ENCODE measurements at regions not wholly inside any gene's neighbourhood (a gene's known extent, or its start where the extent isn't known, plus 50 kb on each side); places are given as distances from the start of the nearest gene placed in this dataset.

DNA sequence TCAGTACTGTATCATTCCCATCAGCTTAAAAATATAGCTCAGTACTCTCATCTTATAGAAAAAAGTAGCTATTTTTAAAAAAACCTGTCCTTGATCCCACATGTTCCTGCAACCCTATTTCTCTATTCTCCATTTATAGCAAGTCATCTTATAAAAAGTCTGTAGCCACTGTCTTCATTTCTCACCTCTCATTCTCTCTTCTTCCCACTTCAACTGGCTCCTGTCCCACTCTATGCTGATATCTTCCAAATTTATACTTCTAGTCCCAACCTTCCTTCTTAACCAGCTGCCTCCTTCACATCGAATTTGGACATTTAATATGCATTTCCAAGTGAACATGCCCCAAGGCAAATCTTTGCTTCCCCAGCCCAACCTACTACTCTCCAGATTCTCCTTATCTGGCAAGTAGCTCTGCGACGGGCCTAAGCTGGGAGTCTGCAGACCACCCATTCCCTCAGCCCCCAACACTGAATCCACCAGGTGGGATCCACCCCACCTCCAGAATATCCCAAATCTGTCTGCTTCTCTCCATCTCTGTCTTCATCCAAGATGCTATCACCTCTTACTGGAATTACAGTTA lies 52.0 kb upstream of the TANC2 start:
- H3K9ac ChIP-seq (ENCODE audit: low read length): no peak overlapping the region
- H3K4me3 ChIP-seq (ENCODE audit: low read length): no peak overlapping the region
- H3K9me3 ChIP-seq (ENCODE audit: control insufficient read depth, low read depth, low read length): no peaks in the 10 kb centered on the region
- no peaks in the 10 kb centered on the region for H3K27me3 ChIP-seq (ENCODE audit: control insufficient read depth, insufficient read depth, low read length)
- no peaks in the 10 kb centered on the region for H3K36me3 ChIP-seq (ENCODE audit: control insufficient read depth, low read depth, low read length)
- no peak overlapping the region for H3K27ac ChIP-seq (ENCODE audit: low read length)
- H3K4me1 ChIP-seq (ENCODE audit: control insufficient read depth, low read depth, low read length): no peaks in the 10 kb centered on the region

DNA sequence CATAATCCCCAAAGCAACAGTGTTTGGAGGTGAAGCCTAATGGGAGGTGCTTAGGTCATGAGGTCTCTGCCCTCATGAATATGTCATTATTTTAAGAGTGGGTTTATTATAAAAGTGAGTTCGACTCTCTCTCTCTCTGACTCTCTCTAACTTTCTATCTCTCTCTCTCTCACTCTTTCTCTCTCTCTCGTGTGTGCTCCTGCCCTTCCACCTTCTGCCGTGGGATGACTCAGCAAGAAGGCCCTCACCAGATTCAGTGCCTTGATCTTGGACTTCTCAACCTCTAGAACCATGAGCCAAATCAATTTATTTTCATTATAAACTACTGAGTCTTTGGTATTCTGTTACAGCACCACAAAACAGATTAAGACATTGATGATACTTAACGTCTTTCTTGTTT lies 53.7 kb upstream of the TANC2 start:
- Histone ChIP-seq H3K9ac (ENCODE audit: low read length) (no peak overlapping the region), H3K27ac (ENCODE audit: low read length) (no peak overlapping the region), H3K36me3 (ENCODE audit: control insufficient read depth, low read depth, low read length) (no peaks in the 10 kb centered on the region), H3K9me3 (ENCODE audit: control insufficient read depth, low read depth, low read length) (no peaks in the 10 kb centered on the region), H3K4me1 (ENCODE audit: control insufficient read depth, low read depth, low read length) (no peaks in the 10 kb centered on the region), H3K27me3 (ENCODE audit: control insufficient read depth, insufficient read depth, low read length) (no peaks in the 10 kb centered on the region), H3K4me3 (ENCODE audit: low read length) (no peak overlapping the region)

DNA sequence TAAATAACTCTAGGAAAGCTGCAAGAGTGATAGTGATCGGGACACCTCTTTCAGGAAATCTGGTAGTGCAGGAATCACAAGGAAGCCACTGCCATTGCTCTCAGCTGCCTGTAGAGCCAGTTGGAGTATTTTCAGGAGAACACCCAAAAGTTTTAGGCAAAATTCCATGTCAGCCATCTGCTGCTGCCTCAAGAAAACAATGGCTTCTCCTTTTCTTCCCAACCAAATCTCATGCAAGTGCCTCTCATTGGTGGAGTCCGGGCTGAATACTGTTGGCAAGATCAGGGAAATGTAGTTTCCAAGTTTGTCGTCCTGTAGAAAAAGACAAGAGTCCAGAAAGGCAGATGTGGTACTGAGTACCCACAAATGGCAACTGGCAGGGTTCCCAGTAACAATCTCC lies 54.9 kb upstream of the TANC2 start:
- no peak overlapping the region for H3K27ac ChIP-seq (ENCODE audit: low read length)
- H3K9me3 ChIP-seq (ENCODE audit: control insufficient read depth, low read depth, low read length): no peaks in the 10 kb centered on the region

DNA sequence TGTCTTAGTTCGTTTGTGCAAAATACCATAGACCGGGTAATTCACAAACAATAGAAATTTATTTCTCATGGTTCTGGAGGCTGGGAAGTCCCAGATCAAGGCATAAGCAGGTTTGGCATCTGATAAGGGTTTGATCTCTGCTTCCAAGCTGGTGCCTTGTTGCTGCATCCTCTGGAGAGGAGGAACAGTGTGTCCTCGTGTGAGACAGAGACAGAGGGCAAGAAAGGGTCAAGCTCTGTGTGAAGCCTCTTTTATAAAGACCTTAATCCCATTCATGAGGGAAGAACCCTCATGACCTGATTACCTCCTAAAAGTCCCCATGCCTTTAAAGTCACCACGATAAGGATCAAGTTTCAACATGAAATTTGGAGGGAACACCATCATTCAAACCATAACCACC lies 55.8 kb upstream of the TANC2 start:
- Histone ChIP-seq H3K36me3 (ENCODE audit: control insufficient read depth, low read depth, low read length) (no peaks in the 10 kb centered on the region), H3K9ac (ENCODE audit: low read length) (no peak overlapping the region), H3K27me3 (ENCODE audit: control insufficient read depth, insufficient read depth, low read length) (no peaks in the 10 kb centered on the region), H3K4me1 (ENCODE audit: control insufficient read depth, low read depth, low read length) (no peaks in the 10 kb centered on the region), H3K4me3 (ENCODE audit: low read length) (no peak overlapping the region), H3K9me3 (ENCODE audit: control insufficient read depth, low read depth, low read length) (no peaks in the 10 kb centered on the region), H3K27ac (ENCODE audit: low read length) (no peak overlapping the region)

More for the DNA sequence above, 54.9 kb upstream of the TANC2 start:
- Histone ChIP-seq H3K4me3 (ENCODE audit: low read length) (no peak overlapping the region), H3K27me3 (ENCODE audit: control insufficient read depth, insufficient read depth, low read length) (no peaks in the 10 kb centered on the region), H3K36me3 (ENCODE audit: control insufficient read depth, low read depth, low read length) (no peaks in the 10 kb centered on the region), H3K4me1 (ENCODE audit: control insufficient read depth, low read depth, low read length) (no peaks in the 10 kb centered on the region), H3K9ac (ENCODE audit: low read length) (no peak overlapping the region)

DNA sequence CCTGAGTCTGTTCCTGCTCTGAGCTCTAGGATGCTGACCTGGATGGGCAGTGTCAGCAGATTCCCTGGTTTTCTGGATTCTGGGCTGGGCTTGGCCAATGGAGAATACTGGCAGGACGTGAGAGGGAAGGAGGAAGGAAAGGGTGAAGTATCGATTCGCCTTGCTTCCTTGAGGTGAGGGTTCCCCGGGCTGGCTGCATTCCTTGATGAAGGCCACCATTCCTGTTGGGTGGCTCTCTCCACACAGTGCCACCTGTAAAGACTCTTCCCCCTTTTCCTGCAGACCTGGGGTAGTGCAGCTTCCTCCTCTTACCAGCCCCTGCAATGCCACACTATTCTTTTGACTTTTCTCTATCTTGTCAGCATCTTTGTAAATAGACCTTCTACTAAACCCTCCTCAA lies 58.1 kb upstream of the TANC2 start:
- no peaks in the 10 kb centered on the region for H3K27me3 ChIP-seq (ENCODE audit: control insufficient read depth, insufficient read depth, low read length)
- no peak overlapping the region for H3K4me3 ChIP-seq (ENCODE audit: low read length)
- no peaks in the 10 kb centered on the region for H3K9me3 ChIP-seq (ENCODE audit: control insufficient read depth, low read depth, low read length)
- H3K36me3 ChIP-seq (ENCODE audit: control insufficient read depth, low read depth, low read length): no peaks in the 10 kb centered on the region
- H3K4me1 ChIP-seq (ENCODE audit: control insufficient read depth, low read depth, low read length): peaks cover 3% of the 10 kb centered on the region
- H3K9ac ChIP-seq (ENCODE audit: low read length): no peak overlapping the region
- H3K27ac ChIP-seq (ENCODE audit: low read length): no peak overlapping the region

DNA sequence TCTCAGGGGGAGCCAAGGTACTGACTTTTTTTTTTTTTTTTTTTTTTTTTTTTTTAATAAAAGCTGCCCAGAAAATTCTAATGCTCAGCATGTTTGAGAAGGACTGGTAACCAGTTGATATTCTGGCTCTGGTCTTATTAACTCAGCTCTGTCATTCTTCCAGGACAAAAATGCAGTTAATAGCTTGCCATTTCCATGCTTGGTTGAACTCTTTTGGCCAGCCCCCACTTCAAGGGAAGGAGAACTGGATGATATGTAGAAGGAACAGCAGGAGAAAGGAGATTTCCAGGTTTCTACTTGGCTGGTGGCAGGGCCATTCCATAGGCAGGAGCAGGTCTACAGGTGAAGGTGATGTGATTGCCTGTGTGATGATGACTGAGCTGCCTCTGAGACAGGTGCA lies 59.2 kb upstream of the TANC2 start:
- Histone ChIP-seq H3K27me3 (ENCODE audit: control insufficient read depth, insufficient read depth, low read length) (no peaks in the 10 kb centered on the region), H3K9me3 (ENCODE audit: control insufficient read depth, low read depth, low read length) (no peaks in the 10 kb centered on the region), H3K9ac (ENCODE audit: low read length) (no peak overlapping the region), H3K27ac (ENCODE audit: low read length) (no peak overlapping the region), H3K36me3 (ENCODE audit: control insufficient read depth, low read depth, low read length) (no peaks in the 10 kb centered on the region), H3K4me3 (ENCODE audit: low read length) (no peak overlapping the region), H3K4me1 (ENCODE audit: control insufficient read depth, low read depth, low read length) (peaks cover 6% of the 10 kb centered on the region)

DNA sequence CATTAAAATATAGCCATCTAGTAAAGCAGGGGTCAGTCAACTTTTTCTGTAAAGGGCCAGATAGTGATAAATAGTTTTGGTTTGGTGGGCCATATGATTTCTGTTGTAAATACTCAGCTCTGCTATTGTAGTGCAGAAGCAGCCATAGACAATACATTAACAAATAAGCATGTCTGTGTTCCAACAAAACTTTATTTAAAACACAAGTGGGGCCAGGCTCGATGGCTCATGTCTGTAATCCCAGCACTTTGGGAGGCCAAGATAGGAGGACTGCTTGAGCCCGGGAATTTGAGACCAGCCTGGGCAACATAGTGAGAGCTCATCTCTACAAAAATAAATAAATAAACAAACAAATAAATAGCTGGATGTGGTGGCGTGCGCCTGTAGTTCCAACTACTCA lies 60.8 kb upstream of the TANC2 start:
- H3K36me3 ChIP-seq (ENCODE audit: control insufficient read depth, low read depth, low read length): no peaks in the 10 kb centered on the region
- H3K4me3 ChIP-seq (ENCODE audit: low read length): no peak overlapping the region
- H3K4me1 ChIP-seq (ENCODE audit: control insufficient read depth, low read depth, low read length): peaks cover 6% of the 10 kb centered on the region
- H3K27me3 ChIP-seq (ENCODE audit: control insufficient read depth, insufficient read depth, low read length): no peaks in the 10 kb centered on the region
- H3K9ac ChIP-seq (ENCODE audit: low read length): no peak overlapping the region
- H3K9me3 ChIP-seq (ENCODE audit: control insufficient read depth, low read depth, low read length): no peaks in the 10 kb centered on the region
- H3K27ac ChIP-seq (ENCODE audit: low read length): no peak overlapping the region

DNA sequence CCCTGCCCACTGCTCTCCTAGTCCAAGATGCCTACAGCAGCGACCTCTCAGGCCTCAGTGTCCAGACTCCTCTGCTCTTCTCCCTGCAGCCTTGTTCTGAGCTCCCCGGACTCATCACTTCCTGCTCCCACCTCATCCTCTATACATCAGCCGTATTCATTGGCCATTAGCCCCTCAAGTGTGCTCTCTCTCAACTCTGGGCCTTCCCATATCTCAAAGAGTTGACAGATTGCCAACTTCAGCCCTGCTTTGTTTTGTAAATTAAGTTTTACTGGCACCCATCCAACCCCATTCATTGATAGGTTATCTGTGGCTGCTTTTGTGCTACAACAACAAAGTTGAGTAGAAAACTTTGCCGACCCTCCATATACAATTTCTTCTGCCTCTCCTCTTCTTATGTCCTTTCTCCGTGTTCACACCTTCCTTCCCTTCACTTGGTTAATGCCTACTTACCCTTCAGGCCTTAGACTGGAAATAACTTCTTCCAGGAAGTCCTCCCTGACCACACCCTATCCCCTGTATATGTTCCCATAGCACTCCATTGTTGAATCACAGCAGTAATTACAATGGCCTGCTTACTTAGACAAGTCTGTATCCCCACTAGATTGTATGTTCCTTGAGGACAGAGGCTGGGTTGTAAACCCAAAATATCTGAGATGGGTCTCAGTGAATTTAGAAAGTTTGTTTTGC lies 63.4 kb upstream of the TANC2 start:
- no peaks in the 10 kb centered on the region for H3K36me3 ChIP-seq (ENCODE audit: control insufficient read depth, low read depth, low read length)
- no peak overlapping the region for H3K9ac ChIP-seq (ENCODE audit: low read length)
- H3K27me3 ChIP-seq (ENCODE audit: control insufficient read depth, insufficient read depth, low read length): no peaks in the 10 kb centered on the region
- no peak overlapping the region for H3K4me3 ChIP-seq (ENCODE audit: low read length)
- peaks cover 6% of the 10 kb centered on the region for H3K4me1 ChIP-seq (ENCODE audit: control insufficient read depth, low read depth, low read length)
- H3K9me3 ChIP-seq (ENCODE audit: control insufficient read depth, low read depth, low read length): no peaks in the 10 kb centered on the region
- H3K27ac ChIP-seq (ENCODE audit: low read length): no peak overlapping the region

DNA sequence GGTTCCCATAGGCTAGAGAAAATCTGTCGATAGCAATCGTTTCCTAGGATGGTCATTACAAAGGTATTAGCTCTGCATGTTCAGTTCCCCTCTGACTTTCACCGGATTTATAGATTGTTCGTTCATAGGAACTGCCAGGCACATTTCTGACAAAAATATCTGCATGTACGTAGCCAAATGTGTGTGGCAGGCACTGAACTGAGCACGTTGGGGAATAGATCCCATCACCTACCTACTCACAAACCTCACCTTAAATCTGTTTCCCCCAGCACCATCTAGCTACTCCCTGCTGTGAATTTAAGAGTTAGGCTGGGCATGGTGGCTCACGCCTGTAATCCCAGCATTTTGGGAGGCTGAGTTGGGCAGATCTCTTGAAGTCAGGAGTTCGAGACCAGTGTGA lies 64.5 kb upstream of the TANC2 start:
- no peak overlapping the region for H3K9ac ChIP-seq (ENCODE audit: low read length)
- no peaks in the 10 kb centered on the region for H3K36me3 ChIP-seq (ENCODE audit: control insufficient read depth, low read depth, low read length)
- no peak overlapping the region for H3K4me3 ChIP-seq (ENCODE audit: low read length)
- H3K27me3 ChIP-seq (ENCODE audit: control insufficient read depth, insufficient read depth, low read length): no peaks in the 10 kb centered on the region
- H3K9me3 ChIP-seq (ENCODE audit: control insufficient read depth, low read depth, low read length): no peaks in the 10 kb centered on the region
- H3K4me1 ChIP-seq (ENCODE audit: control insufficient read depth, low read depth, low read length): peaks cover 6% of the 10 kb centered on the region
- no peak overlapping the region for H3K27ac ChIP-seq (ENCODE audit: low read length)

DNA sequence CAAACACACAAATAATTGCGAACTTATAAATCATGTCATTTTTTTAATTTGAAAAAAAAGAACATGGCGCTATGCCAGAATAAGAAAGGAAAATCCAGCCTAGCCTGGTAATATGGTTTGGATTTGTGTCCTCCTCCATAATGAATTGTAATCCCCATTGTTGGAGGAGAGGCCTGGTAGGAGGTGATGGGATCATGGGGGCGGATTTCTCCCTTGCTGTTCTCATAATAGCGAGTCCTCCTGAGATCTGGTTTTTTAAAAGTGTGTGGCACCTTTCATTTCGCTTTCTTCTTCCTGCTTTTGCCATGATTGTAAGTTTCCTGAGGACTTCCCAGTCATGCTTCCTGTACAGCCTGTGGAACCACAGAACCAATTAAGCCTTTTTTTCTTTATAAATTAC lies 65.9 kb upstream of the TANC2 start:
- Histone ChIP-seq H3K27me3 (ENCODE audit: control insufficient read depth, insufficient read depth, low read length) (no peaks in the 10 kb centered on the region), H3K4me3 (ENCODE audit: low read length) (no peak overlapping the region), H3K36me3 (ENCODE audit: control insufficient read depth, low read depth, low read length) (no peaks in the 10 kb centered on the region), H3K9ac (ENCODE audit: low read length) (no peak overlapping the region), H3K4me1 (ENCODE audit: control insufficient read depth, low read depth, low read length) (peaks cover 6% of the 10 kb centered on the region), H3K27ac (ENCODE audit: low read length) (no peak overlapping the region), H3K9me3 (ENCODE audit: control insufficient read depth, low read depth, low read length) (no peaks in the 10 kb centered on the region)

DNA sequence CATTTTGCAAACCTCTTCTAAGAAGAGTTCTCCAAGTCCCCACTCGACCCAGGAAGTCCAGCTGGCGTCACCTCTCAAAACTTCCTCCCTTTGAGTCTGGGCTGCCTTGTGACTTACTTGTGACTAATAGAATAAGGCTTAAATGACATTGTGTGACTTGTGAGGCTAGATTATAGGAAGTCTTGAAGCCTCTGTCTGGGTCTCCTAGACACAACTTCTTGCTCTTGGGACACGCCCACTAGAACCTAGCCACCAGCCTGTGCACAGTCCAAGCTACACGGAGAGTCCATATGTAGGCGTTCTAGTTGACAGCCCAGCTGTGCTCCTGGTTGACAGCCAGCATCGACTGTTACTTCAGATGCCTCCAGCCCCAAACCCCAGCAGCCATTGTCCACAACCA lies 66.7 kb upstream of the TANC2 start:
- no peak overlapping the region for H3K4me3 ChIP-seq (ENCODE audit: low read length)
- H3K27ac ChIP-seq (ENCODE audit: low read length): no peak overlapping the region
- peaks cover 6% of the 10 kb centered on the region for H3K4me1 ChIP-seq (ENCODE audit: control insufficient read depth, low read depth, low read length)
- no peak overlapping the region for H3K9ac ChIP-seq (ENCODE audit: low read length)
- no peaks in the 10 kb centered on the region for H3K27me3 ChIP-seq (ENCODE audit: control insufficient read depth, insufficient read depth, low read length)
- H3K36me3 ChIP-seq (ENCODE audit: control insufficient read depth, low read depth, low read length): no peaks in the 10 kb centered on the region
- H3K9me3 ChIP-seq (ENCODE audit: control insufficient read depth, low read depth, low read length): no peaks in the 10 kb centered on the region

DNA sequence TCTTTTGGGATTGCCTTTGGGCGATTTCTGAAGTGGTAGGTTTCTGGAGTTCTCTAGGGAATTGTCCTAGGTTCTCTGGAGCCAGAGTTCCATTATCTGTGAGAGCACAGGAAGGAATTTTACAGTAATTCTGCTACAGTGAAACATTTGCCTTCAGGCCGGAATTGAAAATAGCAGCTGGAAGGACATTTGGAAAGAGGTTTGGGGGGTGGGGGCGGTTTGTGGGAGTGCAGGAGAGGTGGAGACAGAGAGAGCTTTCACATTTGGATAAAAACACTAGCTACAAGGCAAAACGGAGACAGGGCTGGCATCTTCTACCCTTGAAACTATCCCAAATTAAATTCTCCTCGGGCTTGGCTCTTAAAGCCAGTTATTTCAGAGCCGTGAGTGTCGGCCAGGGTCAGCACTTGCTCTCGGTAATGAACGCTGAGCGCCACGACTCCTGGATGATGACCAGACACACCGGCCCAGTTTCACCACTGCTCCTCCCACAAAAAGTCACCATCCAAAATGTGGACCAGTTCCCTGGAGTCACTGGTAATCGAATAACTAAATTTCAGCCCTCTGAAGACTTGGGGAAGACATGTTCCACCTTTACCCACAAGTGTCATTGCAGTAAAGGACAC lies 67.7 kb upstream of the TANC2 start:
- no peak overlapping the region for H3K4me3 ChIP-seq (ENCODE audit: low read length)
- no peak overlapping the region for H3K27ac ChIP-seq (ENCODE audit: low read length)
- peaks cover 6% of the 10 kb centered on the region for H3K4me1 ChIP-seq (ENCODE audit: control insufficient read depth, low read depth, low read length)
- H3K36me3 ChIP-seq (ENCODE audit: control insufficient read depth, low read depth, low read length): no peaks in the 10 kb centered on the region
- no peaks in the 10 kb centered on the region for H3K27me3 ChIP-seq (ENCODE audit: control insufficient read depth, insufficient read depth, low read length)
- no peak overlapping the region for H3K9ac ChIP-seq (ENCODE audit: low read length)
- no peaks in the 10 kb centered on the region for H3K9me3 ChIP-seq (ENCODE audit: control insufficient read depth, low read depth, low read length)
